HG02981 (cell line): ENCODE measurements at regions not wholly inside any gene's neighbourhood (a gene's known extent, or its start where the extent isn't known, plus 50 kb on each side); places are given as distances from the start of the nearest gene placed in this dataset.

Experiments used
- ATAC-seq: cut with Tn5 transposase; IDR thresholded peaks from one replicate; pipeline ENCODE4 v1.9.1; 2021; ENCODE audit warnings: mild to moderate bottlenecking, moderate library complexity; ENCODE audit not compliant: unreplicated experiment

- no peak for ATAC-seq
These were observed 201.1 kb downstream of the BRD1 start for GRCh38 chr22:49626361-49627216.

DNA sequence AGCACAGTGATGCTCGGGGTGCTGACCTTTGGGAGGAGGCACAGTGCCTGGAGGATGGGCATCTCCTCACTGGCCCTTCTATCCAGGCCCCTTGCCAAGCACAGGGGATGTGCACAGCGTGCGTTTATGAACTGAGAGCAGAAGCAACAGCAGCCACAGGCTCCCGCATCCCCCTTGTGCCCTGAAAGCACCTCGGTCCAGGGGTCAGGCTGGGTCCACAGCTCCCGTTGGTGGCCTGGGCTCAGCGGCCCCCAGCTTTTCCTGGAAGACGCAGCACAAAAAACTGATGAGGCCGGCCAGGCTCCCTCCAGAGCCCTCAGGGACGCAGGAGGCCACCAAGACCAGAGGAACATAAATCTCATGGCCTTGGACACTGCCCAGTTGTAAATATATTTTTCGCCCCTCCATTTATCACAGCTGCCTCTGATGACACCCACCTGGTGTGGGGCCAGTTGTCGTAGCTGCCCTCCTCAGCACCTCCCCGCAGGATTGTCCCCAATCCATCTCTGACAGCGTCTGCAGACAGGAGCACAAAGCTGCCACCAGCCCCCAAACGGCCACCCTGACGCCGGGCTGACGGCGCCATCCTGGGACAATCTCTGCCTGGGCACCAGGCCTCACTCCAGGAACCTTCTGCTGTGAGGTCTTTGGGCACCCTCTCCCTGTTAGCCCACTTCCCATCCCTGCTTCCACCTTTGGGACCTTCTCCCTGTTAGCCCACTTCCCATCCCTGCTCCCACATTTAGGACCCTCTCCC, 203.1 kb downstream of the BRD1 start:
- ATAC-seq = no peak

GRCh38 chr22:49623715-49624114, 204.0 kb downstream of the BRD1 start:
- ATAC-seq = no peak

DNA sequence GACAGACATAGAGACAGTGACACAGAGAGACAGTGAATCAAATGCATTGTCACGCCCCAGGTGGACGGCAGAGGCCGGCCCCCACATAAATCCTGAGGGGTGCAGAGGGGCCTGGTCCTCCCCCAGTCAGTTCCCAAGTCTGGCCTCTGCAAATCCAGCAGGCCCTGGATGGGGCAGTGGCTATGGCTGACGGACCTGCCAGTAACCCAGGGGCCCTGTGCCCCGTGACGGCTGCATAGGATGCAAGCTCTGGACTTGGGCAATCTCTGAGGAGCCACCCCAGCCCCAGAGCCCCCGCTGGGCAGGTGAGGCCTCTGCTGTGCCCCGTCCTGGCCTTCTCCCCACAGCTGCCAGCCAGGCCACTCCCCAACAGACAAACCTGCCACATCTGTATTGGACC, 204.5 kb downstream of the BRD1 start:
- no peak for ATAC-seq

GRCh38 chr22:49622241-49623105, 205.2 kb downstream of the BRD1 start:
- ATAC-seq = no peak

GRCh38 chr22:49621601-49622210, 206.0 kb downstream of the BRD1 start:
- ATAC-seq = no peak

DNA sequence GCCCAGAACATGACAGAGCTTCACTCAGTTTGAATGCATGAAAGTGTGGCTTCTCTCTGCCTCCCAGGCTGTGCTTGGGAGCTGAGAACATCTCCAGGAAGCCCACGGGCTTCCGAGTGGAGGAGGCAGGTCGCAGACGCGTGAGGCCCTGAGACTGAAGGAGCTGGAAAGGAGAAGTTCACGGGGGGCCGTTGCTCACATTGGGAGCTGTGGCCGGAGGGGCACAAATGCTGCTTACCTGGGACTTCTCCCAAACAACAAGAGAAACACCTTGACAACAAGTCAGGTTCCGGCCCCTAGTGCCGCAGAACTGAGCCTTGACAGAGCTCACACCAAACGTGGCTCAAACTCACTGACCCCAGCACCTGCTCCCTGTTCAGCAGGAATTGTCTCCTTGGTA, 207.0 kb downstream of the BRD1 start:
- no peak for ATAC-seq

DNA sequence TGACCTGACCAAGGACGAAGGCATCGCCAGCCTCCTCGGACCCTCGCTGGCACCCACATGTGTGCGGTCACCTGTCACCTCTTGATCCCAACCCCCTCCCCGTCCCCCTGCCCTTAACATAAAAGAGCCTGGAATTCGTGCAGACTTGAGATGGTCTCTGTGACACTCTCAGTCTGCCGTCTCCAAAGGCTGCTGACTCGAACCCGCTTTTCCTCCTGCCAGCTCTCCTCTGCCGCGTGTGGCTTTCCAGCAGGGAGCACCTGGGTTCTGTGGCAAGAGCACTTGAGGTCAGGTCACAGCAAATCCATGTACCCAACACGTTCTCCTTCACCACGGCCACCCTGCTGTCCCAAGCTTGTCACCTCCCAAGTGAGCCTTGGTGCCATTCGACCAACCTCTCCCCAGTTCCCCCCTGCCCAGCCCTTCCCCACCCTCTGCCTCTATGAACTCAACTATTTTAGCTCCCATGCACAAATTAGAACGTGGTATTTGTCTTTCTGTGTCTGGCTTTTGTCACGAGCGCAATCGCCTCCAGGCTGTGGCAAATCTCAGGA, 207.6 kb downstream of the BRD1 start:
- ATAC-seq = no peak

DNA sequence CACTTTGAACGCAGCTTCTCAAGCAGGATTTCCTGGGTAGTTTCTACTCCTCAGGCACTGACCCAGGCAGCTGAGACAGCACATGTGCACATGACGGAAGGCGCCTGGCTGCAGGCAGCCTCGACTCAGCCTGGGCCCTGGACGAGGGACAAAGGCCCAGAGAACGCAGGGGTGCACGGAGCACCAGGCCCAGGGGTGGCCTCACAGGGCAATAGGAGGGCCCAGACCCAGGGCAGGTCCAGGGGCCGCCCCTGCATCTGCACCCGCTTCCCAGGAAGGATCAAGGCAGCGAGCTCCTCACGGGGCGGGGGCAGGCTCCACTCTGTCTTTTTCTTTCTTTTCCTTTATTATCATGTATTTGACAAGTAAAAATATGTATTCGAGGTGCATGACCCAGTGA, 208.4 kb downstream of the BRD1 start:
- no peak for ATAC-seq

- ATAC-seq = no peak
These were observed 209.1 kb downstream of the BRD1 start for GRCh38 chr22:49618677-49618953.

DNA sequence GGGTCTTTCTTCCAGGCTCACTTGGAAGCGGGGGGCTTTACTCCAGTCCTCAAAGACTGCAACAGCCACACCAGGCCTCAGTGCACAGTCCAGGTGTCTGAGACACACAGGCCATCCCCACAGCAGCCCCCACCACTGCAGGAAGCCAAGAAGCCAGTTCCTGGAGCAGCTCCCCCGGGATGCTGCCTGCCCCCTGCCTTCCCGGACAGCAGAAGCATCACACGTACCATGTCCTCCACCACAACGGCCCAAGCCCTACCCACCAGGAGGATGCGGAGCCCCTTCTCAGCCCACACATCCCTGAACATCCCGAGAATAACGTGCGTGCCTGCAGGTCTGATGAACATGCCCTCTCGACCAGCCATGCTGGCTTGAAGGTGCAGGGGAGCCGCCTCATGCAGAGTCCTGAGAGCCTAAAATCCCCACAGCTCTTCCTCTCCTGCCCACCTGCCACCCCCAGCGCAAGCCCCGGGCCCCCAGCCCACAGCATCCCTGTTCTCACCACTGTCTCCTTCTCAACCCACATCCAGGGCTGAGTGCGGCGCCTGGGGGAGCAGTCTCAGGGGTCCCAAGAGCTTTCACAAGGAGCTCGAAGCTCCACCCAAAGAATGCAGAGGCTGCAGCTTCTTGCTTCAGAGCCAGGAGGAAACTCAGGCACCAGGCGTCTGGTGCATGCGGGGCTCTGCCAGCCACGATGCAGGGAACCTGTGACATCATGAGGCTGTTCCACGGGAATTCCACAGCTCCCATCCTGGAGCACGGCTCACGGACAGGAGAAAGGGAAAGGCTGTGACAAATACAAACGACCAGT, 209.6 kb downstream of the BRD1 start:
- no peak for ATAC-seq

DNA sequence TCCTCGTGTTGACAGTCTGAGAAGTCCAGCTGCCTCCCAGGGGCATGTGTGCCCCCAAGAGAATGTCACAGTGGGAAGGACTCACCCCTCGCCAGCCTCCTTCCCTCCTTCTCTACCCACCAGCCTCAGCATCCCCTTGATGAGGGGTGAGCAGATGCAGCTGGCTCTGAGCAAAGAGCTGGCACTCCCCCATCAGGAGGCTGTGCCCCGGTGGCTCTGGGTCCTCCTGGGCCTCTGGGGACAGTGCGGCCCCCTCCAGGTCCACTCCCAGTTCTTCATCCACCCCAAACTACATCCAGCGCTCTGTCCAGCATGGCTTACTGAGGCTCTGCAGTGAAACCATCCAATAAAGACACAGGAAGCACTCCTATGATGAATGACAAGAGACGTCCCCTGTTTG, 210.4 kb downstream of the BRD1 start:
- no peak for ATAC-seq

DNA sequence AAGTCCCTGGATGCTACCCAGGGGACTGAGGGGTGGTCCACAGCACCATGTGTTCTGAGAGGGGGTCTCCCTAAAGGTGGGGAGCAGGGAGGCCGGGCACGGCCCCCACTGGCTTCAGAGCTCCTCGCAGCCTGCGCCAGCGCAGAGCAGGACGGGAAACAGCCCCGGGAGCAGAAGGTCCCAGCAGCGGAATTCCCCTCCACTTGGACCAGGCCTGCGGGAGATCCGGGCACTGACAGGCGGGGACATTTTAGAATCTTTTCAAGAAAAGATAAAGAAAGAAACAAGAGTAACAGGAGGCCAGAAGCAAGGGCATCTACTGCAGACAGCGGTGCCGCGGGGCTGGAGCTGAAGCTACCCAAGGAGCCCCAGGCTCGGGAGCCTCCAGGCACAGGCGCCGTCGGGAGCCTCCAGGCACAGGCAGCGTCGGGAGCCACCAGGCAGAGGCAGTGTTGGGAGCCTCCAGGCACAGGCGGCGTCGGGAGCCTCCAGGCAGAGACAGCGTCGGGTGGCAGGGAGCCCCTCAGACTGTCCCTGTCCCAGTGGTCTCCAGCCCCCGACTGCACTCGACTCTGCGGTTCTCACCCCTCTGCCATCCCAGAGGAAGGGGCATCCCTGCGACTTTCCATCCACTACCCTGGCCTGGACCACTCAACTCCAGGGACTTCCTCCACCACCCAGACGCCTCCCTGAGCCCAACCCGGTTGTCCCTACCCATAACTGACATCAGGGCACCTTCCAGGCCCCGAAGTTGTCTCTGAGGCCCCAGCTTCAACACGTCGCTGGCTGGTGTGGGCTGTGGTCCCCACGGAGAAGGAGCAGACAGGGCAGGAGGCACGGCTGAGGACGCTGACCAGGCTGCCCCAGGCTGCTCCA, 211.1 kb downstream of the BRD1 start:
- ATAC-seq = no peak

- ATAC-seq = no peak
These were observed 212.4 kb downstream of the BRD1 start for GRCh38 chr22:49614966-49615965.

DNA sequence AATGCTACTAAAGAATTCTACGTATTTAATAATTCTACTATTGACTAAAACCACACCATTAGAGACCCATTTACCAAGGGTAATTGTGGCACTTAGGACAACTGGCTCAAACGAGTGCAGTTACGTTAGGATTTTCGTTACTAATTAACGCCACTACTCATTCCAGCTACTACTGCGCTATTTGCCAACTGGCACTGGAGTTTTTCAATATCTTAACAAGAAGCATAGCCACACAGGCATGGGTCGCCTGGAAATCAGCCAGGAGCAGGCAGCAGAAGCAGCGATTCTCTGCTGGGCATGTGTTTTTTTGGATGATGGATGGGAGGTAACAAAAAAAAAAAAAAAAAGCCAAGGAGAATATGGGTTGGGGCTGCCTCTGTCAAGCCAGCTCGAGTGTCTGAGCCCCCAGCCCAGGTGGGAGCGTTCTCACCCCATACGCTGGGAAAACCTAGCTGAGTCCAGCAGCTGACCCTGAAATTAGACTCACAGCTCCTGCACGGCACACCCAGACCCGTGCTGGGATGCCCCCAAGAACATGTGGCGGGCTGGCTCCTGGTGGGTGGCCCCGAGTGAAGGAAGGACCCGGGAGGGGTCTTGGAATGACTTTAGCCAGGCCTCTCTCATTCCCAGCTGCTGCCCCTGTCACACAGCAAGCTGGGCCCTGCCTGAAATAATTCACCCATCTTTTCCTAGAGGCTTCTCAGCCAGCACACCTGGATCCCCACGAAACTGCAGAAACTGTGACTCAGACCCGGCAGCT, 214.0 kb downstream of the BRD1 start:
- no peak for ATAC-seq

GRCh38 chr22:49613108-49613507, 214.6 kb downstream of the BRD1 start:
- no peak for ATAC-seq

DNA sequence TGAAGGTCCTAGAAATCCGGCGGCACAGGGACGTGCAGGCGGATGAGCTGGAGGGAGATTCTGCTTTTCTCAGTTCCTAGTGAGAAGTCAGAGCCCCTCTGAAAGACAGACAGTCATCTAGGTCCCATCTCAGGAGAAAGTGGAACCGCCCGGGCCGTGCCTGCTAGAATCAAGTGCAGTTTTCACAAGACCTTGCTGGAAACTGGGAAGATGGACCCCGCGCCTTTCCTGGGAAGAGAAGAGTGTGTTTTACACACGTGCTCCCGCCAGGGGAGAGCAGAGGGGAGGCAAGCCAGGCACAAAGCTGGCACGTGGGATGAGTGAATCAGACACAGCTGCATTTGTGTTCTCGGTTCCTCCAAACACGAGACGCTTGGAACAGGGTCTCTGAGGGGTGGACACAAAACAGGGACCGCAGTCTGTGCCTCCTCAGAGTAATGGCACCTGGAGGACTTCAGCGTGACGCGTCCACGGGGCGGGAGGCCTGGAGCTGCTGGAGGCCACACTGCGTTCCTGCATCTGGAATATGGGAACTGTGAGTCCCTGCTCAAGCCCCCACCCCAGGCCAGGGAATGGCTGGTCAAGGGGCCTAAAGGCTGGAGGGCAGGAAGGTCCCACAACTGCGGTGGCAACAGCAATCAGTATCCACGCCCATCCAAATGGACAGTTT, 218.3 kb downstream of the BRD1 start:
- ATAC-seq = no peak
